ENCODE measurements at regions not wholly inside any gene's neighbourhood (a gene's known extent, or its start where the extent isn't known, plus 50 kb on each side); places are given as distances from the start of the nearest gene placed in this dataset.

DNA sequence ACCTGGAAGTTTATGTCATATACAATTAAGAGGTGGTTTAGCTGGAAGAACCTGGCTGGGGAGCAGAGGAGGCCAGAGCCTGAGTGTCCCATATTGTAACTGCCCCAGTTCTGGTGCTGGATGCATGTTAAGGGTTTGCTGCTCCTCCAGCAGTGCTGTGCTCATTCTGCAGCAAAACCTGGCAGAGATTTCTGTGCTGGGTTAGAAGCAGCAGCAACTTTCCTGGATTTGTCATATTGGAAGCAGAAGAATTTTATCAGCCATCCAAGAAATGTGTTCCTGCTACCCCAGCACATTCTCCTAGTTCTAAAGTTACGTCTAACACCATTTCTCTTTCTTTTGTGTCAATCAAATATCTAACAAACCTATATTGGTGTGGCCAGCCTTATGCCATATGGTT lies 284.1 kb downstream of the TDRD15 start:
- Histone ChIP-seq H3K27ac (no peak overlapping the region), H3K4me2 (no peak overlapping the region), H3K9ac (no peak overlapping the region), H3K36me3 (no peaks in the 10 kb centered on the region), H4K20me1 (ENCODE audit: low read depth) (no peaks in the 10 kb centered on the region), H3K79me2 (ENCODE audit: low read depth) (no peaks in the 10 kb centered on the region), H3K4me1 (peaks cover 7% of the 10 kb centered on the region), H3F3A (ENCODE audit: low read depth) (no peaks in the 10 kb centered on the region), H3K4me3 (no peak overlapping the region), H2AFZ (replicated peaks) (no peak overlapping the region), H3K27me3 (no peaks in the 10 kb centered on the region), H3K9me3 (ENCODE audit: low read depth) (no peaks in the 10 kb centered on the region)
- no peak for TF ChIP-seq EZH2phosphoT487 (IDR thresholded peaks at IDR 0.05)
- TF ChIP-seq CTCF (IDR thresholded peaks at IDR 0.05), result no peak
- TF ChIP-seq EZH2 (IDR thresholded peaks at IDR 0.05), result no peak
- Mint-ChIP-seq H3K9me3 (no peaks in the 10 kb centered on the region), H3K27ac (no peak overlapping the region), H3K4me1 (peaks cover 6% of the 10 kb centered on the region), H3K4me3 (no peak overlapping the region), H3K36me3 (no peaks in the 10 kb centered on the region), H3K27me3 (ENCODE audit: insufficient read depth, low read depth) (no peaks in the 10 kb centered on the region)
- DNase-seq (ENCODE audit: low spot score), result no peak

DNA sequence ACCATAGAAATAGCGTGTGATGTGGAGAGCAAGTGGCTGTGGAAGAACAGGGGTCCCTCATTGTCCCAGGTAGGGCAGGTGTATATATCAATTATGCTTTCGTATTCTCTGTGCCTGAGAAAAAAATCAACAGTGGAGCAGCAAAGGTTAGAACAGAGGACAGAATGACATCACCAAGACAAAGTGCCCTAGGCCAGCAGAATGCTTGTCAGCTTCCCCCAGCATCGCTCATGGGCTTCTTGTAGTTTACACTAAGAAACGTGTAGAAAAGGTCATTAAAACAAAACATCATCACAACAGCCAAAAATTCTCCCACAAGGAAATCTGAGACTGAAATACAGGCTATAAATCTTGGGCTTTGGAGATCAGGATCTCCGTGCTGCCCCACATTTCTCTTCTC lies 288.0 kb downstream of the TDRD15 start:
- no peaks in the 10 kb centered on the region for H4K20me1 ChIP-seq (ENCODE audit: low read depth)

GRCh38 chr2:21412944-21413443 lies 289.2 kb downstream of the TDRD15 start:
- Mint-ChIP-seq H3K27ac (peak overlapping the region; percentile 7), H3K36me3 (no peaks in the 10 kb centered on the region), H3K9me3 (peaks cover 4% of the 10 kb centered on the region), H3K4me3 (no peak overlapping the region), H3K27me3 (ENCODE audit: insufficient read depth, low read depth) (no peaks in the 10 kb centered on the region), H3K4me1 (peaks cover 12% of the 10 kb centered on the region)
- DNase-seq (ENCODE audit: low spot score), result no peak
- H3K36me3 ChIP-seq, result no peaks in the 10 kb centered on the region
- H3K9me3 ChIP-seq (ENCODE audit: low read depth), result no peaks in the 10 kb centered on the region
- no peak overlapping the region for H3K9ac ChIP-seq
- H2AFZ ChIP-seq (replicated peaks), result no peak overlapping the region
- no peaks in the 10 kb centered on the region for H4K20me1 ChIP-seq (ENCODE audit: low read depth)
- H3K4me1 ChIP-seq, result peaks cover 9% of the 10 kb centered on the region
- no peak overlapping the region for H3K27ac ChIP-seq
- TF ChIP-seq EZH2phosphoT487 (IDR thresholded peaks at IDR 0.05) (no peak), CTCF (IDR thresholded peaks at IDR 0.05) (no peak), EZH2 (IDR thresholded peaks at IDR 0.05) (no peak)
- H3K4me3 ChIP-seq, result no peak overlapping the region
- H3K27me3 ChIP-seq, result no peaks in the 10 kb centered on the region
- no peaks in the 10 kb centered on the region for H3K79me2 ChIP-seq (ENCODE audit: low read depth)
- no peaks in the 10 kb centered on the region for H3F3A ChIP-seq (ENCODE audit: low read depth)
- no peak overlapping the region for H3K4me2 ChIP-seq

More for the DNA sequence above, 288.0 kb downstream of the TDRD15 start:
- no peak overlapping the region for H3K9ac ChIP-seq
- TF ChIP-seq EZH2 (IDR thresholded peaks at IDR 0.05) (no peak), CTCF (IDR thresholded peaks at IDR 0.05) (no peak), EZH2phosphoT487 (IDR thresholded peaks at IDR 0.05) (no peak)
- H3K36me3 ChIP-seq, result no peaks in the 10 kb centered on the region
- no peak overlapping the region for H2AFZ ChIP-seq (replicated peaks)
- Mint-ChIP-seq H3K4me1 (peaks cover 12% of the 10 kb centered on the region), H3K27me3 (ENCODE audit: insufficient read depth, low read depth) (no peaks in the 10 kb centered on the region), H3K9me3 (peaks cover 4% of the 10 kb centered on the region), H3K27ac (no peak overlapping the region), H3K36me3 (no peaks in the 10 kb centered on the region), H3K4me3 (no peak overlapping the region)
- H3K27ac ChIP-seq, result no peak overlapping the region
- H3K4me2 ChIP-seq, result no peak overlapping the region
- no peak overlapping the region for H3K4me3 ChIP-seq
- no peaks in the 10 kb centered on the region for H3K27me3 ChIP-seq
- no peak for DNase-seq (ENCODE audit: low spot score)
- H3F3A ChIP-seq (ENCODE audit: low read depth), result no peaks in the 10 kb centered on the region
- H3K4me1 ChIP-seq, result peaks cover 9% of the 10 kb centered on the region
- H3K79me2 ChIP-seq (ENCODE audit: low read depth), result no peaks in the 10 kb centered on the region
- no peaks in the 10 kb centered on the region for H3K9me3 ChIP-seq (ENCODE audit: low read depth)
